Hepatocyte (in vitro differentiated cells): ENCODE measurements at regions not wholly inside any gene's neighbourhood (a gene's known extent, or its start where the extent isn't known, plus 50 kb on each side); places are given as distances from the start of the nearest gene placed in this dataset.

Experiments
- EZH2 ChIP-seq: fragments of 200-600 bp; sonication (generic); IDR thresholded peaks from 2 replicates; pipeline ENCODE4 v1.6.1; 2016; ENCODE audit warnings: antibody characterized with exemption, mild to moderate bottlenecking, borderline replicate concordance
- EZH2phosphoT487 ChIP-seq: fragments of 200-600 bp; sonication (generic); IDR thresholded peaks from one replicate; pipeline ENCODE4 v1.6.1; 2018; ENCODE audit warnings: antibody characterized with exemption, mild to moderate bottlenecking, low read depth, moderate library complexity; ENCODE audit not compliant: unreplicated experiment, severe bottlenecking
- TF ChIP-seq, protein P1 (sequence below): fragments of 200-600 bp; sonication (generic); IDR thresholded peaks from 2 replicates; pipeline ENCODE4 v1.5.1; 2016; ENCODE audit warnings: antibody characterized with exemption, mild to moderate bottlenecking; ENCODE audit not compliant: poor library complexity

DNA sequence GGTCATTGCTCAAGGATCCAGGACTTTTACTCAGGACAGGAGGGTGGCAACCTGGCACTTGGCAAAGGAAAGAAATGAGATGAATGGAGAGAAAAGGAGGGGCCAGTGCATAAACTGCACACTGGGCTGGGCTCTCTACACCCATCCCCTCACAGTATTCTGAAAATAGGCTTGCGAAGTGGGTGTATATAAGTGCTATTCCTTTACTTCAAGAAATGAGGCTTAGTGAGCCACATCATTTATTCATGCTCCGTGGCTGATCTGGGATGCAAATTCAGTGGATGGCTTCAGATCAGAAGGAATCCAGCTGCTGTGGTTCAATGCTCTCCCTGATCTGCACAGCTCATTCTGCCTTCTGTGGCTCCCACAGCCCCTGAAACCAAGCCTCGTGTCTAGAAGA, 297.7 kb downstream of the UQCRFS1 start:
- TF ChIP-seq, protein P1, sequence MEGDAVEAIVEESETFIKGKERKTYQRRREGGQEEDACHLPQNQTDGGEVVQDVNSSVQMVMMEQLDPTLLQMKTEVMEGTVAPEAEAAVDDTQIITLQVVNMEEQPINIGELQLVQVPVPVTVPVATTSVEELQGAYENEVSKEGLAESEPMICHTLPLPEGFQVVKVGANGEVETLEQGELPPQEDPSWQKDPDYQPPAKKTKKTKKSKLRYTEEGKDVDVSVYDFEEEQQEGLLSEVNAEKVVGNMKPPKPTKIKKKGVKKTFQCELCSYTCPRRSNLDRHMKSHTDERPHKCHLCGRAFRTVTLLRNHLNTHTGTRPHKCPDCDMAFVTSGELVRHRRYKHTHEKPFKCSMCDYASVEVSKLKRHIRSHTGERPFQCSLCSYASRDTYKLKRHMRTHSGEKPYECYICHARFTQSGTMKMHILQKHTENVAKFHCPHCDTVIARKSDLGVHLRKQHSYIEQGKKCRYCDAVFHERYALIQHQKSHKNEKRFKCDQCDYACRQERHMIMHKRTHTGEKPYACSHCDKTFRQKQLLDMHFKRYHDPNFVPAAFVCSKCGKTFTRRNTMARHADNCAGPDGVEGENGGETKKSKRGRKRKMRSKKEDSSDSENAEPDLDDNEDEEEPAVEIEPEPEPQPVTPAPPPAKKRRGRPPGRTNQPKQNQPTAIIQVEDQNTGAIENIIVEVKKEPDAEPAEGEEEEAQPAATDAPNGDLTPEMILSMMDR: no peak
- TF ChIP-seq EZH2: no peak
- TF ChIP-seq EZH2phosphoT487: no peak
